T47D (cell line): ENCODE measurements at regions not wholly inside any gene's neighbourhood (a gene's known extent, or its start where the extent isn't known, plus 50 kb on each side); places are given as distances from the start of the nearest gene placed in this dataset.
"Not testable (repeated sequence)": the region's sequence is repeated elsewhere in the genome, so short reads cannot be mapped to it uniquely, and the experiment has no call there.

ENCODE experiments used
- DNase-seq, 2 experiments: peaks; one replicate each; pipeline versions ENCODE4 v3.0.0 to v3.0.0-alpha.2; 2011 to 2012; ENCODE audit warnings: low read depth in 1 of 2, low spot score in 1 of 2
- JUND ChIP-seq: IDR thresholded peaks from 2 replicates; pipeline ENCODE4 v1.6.1; 2012; ENCODE audit warnings: low read depth
- in situ Hi-C: cut with HindIII; loops from 2 replicates; pipeline ENCODE4 v1.10.0; 2016; ENCODE audit warnings: low sequenced_read_pairs, low pct_unique_long_range_greater_than_20kb

DNA sequence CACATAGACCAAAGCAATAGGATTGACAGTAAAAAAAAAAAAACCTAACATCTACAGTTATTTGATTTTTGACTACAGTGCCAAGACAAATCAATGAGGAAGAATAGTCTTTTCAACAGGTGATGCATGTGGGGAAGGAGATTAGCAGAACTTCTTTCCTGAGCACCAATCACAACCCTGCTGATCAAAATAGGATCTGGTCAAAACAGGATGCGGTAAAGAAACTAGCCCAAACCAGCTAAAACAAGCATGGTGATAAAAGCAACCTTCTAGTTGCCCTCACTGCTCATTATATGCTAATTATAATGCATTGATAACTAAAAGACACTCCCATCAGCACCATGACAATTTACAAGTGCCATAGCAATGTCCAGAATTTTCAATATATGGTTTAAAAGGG lies 667.5 kb downstream of the GRXCR1 start:
- no peak for DNase-seq
- no peak for TF ChIP-seq JUND
- in situ Hi-C loops = no loop called here

DNA sequence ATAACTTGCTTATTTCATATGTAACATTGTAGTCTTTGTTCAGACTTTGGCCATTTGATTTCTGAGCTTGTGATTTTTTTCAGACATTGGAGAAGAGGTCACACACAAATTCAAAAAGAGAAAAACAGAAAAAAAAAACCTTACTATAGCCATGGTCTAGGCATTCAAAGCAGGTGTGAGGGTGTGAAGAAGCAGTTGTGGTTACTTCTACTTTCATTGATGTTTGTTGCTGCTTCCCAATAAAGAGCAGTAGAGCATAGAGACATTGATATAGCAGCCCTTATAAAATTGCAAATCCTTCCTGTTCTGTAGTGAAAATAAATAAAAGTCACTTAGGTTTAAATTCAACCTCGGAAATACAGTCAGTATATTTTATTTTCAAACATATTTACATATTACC lies 671.6 kb downstream of the GRXCR1 start:
- DNase-seq = no peak
- no peak for TF ChIP-seq JUND
- in situ Hi-C loops = no loop called here

DNA sequence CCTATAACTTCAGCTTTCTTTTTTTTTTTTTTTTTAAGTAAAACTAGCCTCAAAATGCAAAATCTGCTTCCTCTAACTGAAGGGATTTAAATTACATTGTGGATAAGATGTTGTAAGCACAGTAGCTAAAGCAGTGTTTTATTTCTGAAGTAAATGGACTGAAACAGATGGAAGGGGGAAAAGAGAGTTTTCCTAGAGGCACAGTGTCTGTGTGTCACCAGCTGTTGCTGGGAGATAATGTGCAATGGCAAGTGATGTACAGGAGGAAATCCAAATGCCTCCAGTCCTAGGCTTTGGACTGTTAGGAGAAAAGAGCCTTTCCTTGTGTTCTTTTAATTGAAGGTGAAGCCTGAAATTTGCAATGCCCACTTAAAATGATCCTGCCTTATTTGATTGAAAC lies 672.1 kb downstream of the GRXCR1 start:
- DNase-seq = no peak
- in situ Hi-C loops = no loop called here
- TF ChIP-seq JUND = no peak

DNA sequence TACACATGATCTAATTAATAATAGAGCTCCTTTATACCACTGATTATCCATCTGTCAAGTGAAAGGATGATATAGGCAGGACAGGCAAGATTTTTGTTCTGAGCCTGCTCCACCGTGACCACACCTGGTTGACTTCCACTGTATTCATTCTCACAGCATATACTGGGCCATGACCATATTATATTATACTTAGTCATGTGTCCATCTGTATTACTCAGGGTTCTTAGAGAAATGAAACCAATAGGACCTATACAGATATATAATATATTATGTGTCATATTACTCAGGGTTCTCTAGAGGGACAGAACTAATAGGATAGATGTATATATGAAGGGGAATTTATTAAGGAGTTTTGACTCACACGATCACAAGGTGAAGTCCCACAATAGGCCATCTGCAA lies 675.1 kb downstream of the GRXCR1 start:
- TF ChIP-seq JUND = no peak
- no peak for DNase-seq
- in situ Hi-C loops = no loop called here

DNA sequence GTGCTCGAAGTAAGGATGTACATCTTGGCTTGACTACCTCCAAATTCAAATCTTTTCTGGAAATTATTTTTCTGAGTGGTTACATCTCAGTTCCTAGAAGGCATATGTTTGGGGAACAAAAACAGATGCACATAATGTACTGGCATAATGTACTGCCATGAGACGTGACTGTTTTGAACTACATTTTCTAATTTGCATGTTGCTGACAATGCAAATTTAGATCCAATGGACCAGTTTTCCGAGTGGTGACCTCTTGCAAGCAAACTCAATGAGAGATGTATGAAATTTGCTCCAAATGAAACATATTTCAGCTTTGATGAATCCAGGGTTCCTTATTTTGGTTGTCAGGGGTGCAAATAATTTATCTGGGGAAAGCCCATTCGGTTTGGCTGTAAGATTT lies 694.3 kb downstream of the GRXCR1 start:
- TF ChIP-seq JUND = no peak
- in situ Hi-C loops = no loop called here
- DNase-seq = no peak

DNA sequence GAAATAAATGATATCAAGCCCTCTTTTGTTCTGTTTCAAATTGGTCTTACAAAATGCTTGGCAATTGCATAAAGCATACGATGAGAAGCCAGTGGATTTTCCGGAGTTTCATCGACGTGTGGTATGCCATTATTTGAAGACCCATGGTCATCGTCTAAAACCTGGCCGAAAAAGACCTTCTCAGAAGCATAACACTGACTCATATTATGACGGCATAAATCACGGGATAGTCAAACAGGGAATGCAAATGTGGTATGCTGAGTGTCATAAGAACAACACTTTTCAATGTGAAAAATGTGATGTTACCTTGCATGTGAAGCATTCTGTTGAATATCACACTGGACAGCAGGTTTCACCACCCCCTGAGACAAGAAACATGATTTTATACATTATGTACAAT lies 695.2 kb downstream of the GRXCR1 start:
- TF ChIP-seq JUND = no peak
- in situ Hi-C loops = no loop called here
- no peak for DNase-seq

DNA sequence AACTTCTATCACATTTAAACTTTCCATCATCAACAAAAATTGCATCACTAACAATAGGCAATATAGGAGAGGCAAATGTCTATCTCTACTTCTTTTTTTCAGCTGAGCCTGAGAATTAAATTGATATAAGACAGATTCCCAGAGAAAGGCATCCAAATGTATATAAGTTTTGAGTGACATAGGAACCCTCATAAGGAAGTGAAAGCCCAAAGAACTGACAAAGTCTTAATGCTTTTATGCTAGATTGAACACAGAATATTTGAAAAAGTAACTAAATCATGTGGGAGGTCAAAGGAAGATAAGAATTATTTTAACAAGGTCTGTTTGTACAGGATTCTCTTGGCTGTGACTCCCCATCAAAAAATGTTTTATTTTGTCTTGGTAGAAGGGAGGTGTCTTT lies 714.9 kb downstream of the GRXCR1 start:
- TF ChIP-seq JUND = no peak
- in situ Hi-C loops = no loop called here
- no peak for DNase-seq

DNA sequence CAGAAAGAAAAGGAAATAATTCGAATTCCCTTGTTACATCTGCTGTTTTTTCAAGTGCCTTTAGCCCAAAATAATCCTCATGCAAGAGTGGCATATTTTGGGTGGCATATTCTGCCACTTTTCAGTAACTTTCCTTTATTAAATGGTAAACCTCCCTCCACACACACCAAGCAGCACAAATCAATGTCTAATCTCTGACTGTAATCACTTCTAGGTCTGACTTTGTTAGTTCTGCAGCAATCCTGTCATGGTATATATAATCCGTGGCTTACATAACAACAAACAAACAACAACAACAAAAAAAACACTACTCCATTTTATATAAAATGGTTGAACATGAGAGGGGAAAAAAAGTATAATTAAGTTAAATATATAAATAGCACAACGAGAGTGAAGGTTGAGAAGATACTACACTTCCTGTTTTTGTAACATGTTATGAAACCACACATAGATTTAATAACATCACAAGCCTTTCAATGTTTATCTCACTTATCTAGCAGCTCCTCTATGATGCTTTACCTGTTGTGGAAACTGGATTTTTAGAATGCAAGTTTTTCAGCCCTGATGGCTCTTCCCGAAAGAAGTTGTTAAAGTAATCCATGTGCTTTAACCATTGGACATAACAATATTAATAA lies 715.4 kb downstream of the GRXCR1 start:
- in situ Hi-C loops = no loop called here
- DNase-seq = no peak

DNA sequence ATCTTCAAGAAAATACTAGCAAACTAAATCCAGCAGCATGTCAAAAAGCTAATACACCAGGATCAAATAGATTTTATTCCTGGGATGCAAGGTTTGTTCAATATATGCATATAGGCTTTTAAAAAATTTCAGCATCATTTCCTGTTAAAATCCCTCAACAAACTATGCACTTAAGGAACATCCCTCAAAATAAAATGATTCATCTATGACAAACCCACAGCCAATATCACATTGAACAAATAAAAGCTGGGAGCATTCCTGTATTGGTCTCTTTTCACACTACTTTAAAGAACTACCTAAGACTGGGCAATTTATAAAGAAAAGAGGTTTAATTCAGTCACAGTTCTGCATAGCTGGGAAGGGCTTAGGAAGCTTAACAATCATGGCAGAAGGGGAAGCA lies 726.7 kb downstream of the GRXCR1 start:
- no peak for DNase-seq
- TF ChIP-seq JUND = no peak
- in situ Hi-C loops = no loop called here

More for the DNA sequence above, 715.4 kb downstream of the GRXCR1 start:
- no peak for TF ChIP-seq JUND

DNA sequence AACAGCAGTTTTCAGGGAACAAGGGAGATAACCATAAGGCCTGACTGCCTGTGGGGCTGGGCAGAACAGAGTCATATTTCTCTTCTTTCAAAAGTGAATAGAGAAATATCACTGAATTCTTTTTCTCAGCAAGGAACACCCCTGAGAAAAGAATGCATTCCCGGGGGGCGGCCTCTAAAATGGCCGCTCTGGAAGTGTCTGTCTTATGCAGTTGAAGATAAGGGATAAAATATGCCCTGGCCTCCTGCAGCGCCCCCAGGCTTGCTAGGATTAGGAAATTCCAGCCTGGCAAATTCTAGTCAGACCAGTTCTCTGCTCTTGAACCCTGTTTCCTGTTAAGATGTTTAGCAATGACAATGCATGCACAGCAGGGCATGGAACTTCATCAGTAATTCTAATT lies 745.4 kb downstream of the GRXCR1 start:
- DNase-seq, in situ Hi-C loops: not testable (repeated sequence)

DNA sequence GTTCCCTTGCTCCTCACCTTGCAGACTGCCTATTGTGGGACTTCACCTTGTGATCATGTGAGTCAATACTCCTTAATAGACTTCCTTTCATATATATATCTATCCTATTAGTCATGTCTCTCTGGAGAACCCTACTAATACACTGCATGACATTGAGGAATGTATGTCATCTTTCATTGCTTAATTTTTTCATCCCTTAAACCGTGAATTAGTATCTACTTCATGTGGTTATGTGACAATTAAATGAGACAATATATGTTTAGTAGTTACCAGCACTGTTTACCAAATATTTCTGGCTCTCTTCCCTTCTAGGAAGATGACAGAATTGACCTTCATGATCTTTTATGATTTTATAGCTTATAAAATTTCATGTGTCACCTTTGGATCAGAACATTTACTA lies 759.5 kb downstream of the GRXCR1 start:
- in situ Hi-C loops = no loop called here
- no peak for TF ChIP-seq JUND
- DNase-seq = no peak

DNA sequence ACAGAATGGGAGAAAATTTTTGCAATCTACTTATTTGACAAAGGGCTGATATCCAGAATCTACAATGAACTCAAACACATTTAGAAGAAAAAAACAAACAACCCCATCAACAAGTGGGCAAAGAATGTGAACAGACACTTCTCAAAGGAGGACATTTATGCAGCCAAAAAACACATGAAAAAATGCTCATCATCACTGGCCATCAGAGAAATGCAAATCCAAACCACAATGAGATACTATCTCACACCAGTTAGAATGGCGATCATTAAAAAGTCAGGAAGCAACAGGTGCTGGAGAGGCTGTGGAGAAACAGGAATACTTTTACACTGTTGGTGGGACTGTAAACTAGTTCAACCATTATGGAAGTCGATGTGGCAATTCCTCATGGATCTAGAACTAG lies 767.0 kb downstream of the GRXCR1 start:
- in situ Hi-C loops, DNase-seq: not testable (repeated sequence)

DNA sequence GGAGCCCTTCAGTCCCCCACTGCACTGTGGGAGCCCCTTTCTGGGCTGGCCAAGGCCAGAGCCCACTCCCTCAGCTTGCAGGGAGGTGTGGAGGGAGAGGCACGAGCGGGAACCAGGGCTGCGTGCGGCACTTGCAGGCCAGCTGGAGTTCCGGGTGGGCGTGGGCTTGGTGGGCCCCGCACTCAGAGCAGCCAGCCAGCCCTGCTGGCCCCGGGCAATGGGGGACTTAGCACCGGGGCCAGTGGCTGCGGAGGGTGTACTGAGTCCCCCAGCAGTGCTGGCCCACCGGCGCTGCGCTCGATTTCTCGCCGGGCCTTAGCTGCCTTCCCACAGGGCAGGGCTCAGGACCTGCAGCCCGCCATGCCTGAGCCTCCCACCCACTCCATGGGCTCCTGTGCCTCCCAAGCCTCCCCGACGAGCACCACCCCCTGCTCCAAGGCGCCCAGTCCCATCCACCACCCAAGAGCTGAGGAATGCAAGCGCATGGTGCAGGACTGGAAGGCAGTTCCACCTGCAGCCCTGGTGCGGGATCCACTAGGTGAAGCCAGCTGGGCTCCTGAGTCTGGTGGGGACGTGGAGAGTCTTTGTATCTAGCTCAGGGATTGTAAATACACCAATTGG lies 776.2 kb downstream of the KCTD8 start:
- in situ Hi-C loops, DNase-seq: not testable (repeated sequence)

DNA sequence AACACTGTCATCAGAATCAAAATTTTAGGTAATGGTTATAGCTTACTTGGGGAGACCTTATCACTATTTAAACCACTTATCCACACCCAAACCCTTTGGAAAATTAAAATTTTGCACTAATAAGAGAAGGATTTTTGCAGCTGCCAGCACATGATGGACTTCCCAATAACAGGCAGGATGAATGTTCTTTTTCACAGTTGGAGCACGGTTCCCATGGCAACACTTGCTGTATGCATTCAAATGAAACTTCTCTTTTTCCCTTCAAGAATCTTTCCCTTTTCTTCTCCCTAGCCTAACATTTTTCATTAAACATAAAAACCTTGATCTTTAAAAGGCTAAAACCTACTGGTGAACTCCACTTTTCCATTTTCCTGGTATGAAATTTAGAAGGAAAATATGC lies 768.2 kb downstream of the KCTD8 start:
- in situ Hi-C loops = no loop called here
- no peak for DNase-seq
- no peak for TF ChIP-seq JUND
